ENCODE measurements at regions not wholly inside any gene's neighbourhood (a gene's known extent, or its start where the extent isn't known, plus 50 kb on each side); places are given as distances from the start of the nearest gene placed in this dataset.

GRCh38 chr3:20909511-20909910, 723.5 kb upstream of the SGO1 start:
- FAIRE-seq, result no peak
- ChIA-PET CTCF (no interaction called here), POLR2A (no interaction called here)
- Histone ChIP-seq H3K4me3 (no peak overlapping the region), H3K9me3 (no peaks in the 10 kb centered on the region), H3K4me2 (no peak overlapping the region), H3K4me1 (no peaks in the 10 kb centered on the region), H3K27ac (no peak overlapping the region)
- no peak for ATAC-seq
- DNase-seq (ENCODE audit: low read depth in 1 of 2, low spot score in 1 of 2), result no peak
- 1% methylated on average over 3 of the region's 3 CpGs for WGBS (ENCODE audit: missing lambda C conversion rate)
- TF ChIP-seq JUN (IDR thresholded peaks at IDR 0.05) (no peak), CTCF (IDR thresholded peaks at IDR 0.05) (no peak), MYC (IDR thresholded peaks at IDR 0.05; ENCODE audit: borderline replicate concordance, low read length) (no peak), USF2 (IDR thresholded peaks at IDR 0.05) (no peak), HOXB5 (CRISPR knock-in tag; IDR thresholded peaks at IDR 0.05) (no peak), FOXS1 (CRISPR knock-in tag; IDR thresholded peaks at IDR 0.05) (no peak), NPAS2 (CRISPR knock-in tag; IDR thresholded peaks at IDR 0.05; ENCODE audit: borderline replicate concordance) (no peak), ATOH8 (CRISPR knock-in tag; IDR thresholded peaks at IDR 0.05; ENCODE audit: low read depth) (no peak), REST (IDR thresholded peaks at IDR 0.05) (no peak), RFX5 (IDR thresholded peaks at IDR 0.05) (no peak), SREBF2 (IDR thresholded peaks at IDR 0.05) (no peak), CEBPB (IDR thresholded peaks at IDR 0.05) (no peak), RARB (CRISPR knock-in tag; IDR thresholded peaks at IDR 0.05) (no peak), HDAC2 (IDR thresholded peaks at IDR 0.05) (no peak), HOXA7 (CRISPR knock-in tag; IDR thresholded peaks at IDR 0.05) (no peak)

- POLR2A ChIA-PET, result no interaction called here
- TF ChIP-seq NFE2L2 (conservative IDR thresholded peaks at IDR 0.05; ENCODE audit: low read length) (no peak), CBX2 (IDR thresholded peaks at IDR 0.05; ENCODE audit: borderline replicate concordance, low read depth) (no peak), MAFK (IDR thresholded peaks at IDR 0.05; ENCODE audit: partially characterized antibody) (no peak), ZFP36 (IDR thresholded peaks at IDR 0.05; ENCODE audit: borderline replicate concordance, partially characterized antibody) (no peak), ESRRA (IDR thresholded peaks at IDR 0.05; ENCODE audit: borderline replicate concordance, low read length) (no peak), RFX5 (IDR thresholded peaks at IDR 0.05) (no peak), CHD4 (IDR thresholded peaks at IDR 0.05; ENCODE audit: borderline replicate concordance) (no peak), KDM1A (IDR thresholded peaks at IDR 0.05; ENCODE audit: low read depth) (no peak), ZSCAN20 (CRISPR knock-in tag; IDR thresholded peaks at IDR 0.05) (no peak), JUNB (IDR thresholded peaks at IDR 0.05) (no peak), RARB (CRISPR knock-in tag; IDR thresholded peaks at IDR 0.05) (no peak)
- Histone ChIP-seq H3K9me3 (no peaks in the 10 kb centered on the region), H3K4me3 (no peak overlapping the region), H3K27ac (no peak overlapping the region), H3K4me1 (no peaks in the 10 kb centered on the region), H3K4me2 (no peak overlapping the region)
- FAIRE-seq (no peak), ATAC-seq (no peak), DNase-seq (ENCODE audit: low read depth in 1 of 2, low spot score in 1 of 2) (no peak)
- CTCF ChIA-PET, result no interaction called here
- WGBS (ENCODE audit: missing lambda C conversion rate), result 16% methylated on average over 8 of the region's 8 CpGs
Observed at GRCh38 chr3:20905210-20905805, 719.3 kb upstream of the SGO1 start.

All from A549 (cell line).